C4-2B (cell line): ENCODE measurements at regions not wholly inside any gene's neighbourhood (a gene's known extent, or its start where the extent isn't known, plus 50 kb on each side); places are given as distances from the start of the nearest gene placed in this dataset.

Experiments used
- H3K27ac ChIP-seq: fragments of 450-650 bp; 2 replicates; pipeline ENCODE4 v1.5.1; 2017
- CTCF ChIP-seq: fragments of 450-650 bp; conservative IDR thresholded peaks from 2 replicates; pipeline ENCODE4 v1.5.1; 2017; ENCODE audit warnings: mild to moderate bottlenecking
- ZFX ChIP-seq: fragments of 450-650 bp; IDR thresholded peaks from 2 replicates; pipeline ENCODE4 v1.6.1; 2017

- no peak for TF ChIP-seq CTCF
Observed at GRCh38 chr2:238696331-238696730, 151.6 kb upstream of the TWIST2 start.

GRCh38 chr2:238696786-238697185 lies 151.1 kb upstream of the TWIST2 start:
- no peak for TF ChIP-seq ZFX
- TF ChIP-seq CTCF = no peak
- no peak overlapping the region; the same call in 1 of the 2 replicates for H3K27ac ChIP-seq

More at GRCh38 chr2:238696331-238696730, 151.6 kb upstream of the TWIST2 start:
- H3K27ac ChIP-seq = peak overlapping the region; percentile 56

GRCh38 chr2:238697193-238698071 lies 150.5 kb upstream of the TWIST2 start:
- no peak for TF ChIP-seq ZFX
- no peak for TF ChIP-seq CTCF
- H3K27ac ChIP-seq = no peak overlapping the region

- H3K27ac ChIP-seq = no peak overlapping the region
- TF ChIP-seq ZFX = no peak
- TF ChIP-seq CTCF = no peak
Observed at GRCh38 chr2:238698072-238698352, 149.9 kb upstream of the TWIST2 start.

- H3K27ac ChIP-seq = no peak overlapping the region
- no peak for TF ChIP-seq ZFX
- no peak for TF ChIP-seq CTCF
Observed at GRCh38 chr2:238698451-238699306, 149.2 kb upstream of the TWIST2 start.

GRCh38 chr2:238699307-238700116 lies 148.4 kb upstream of the TWIST2 start:
- TF ChIP-seq CTCF (no peak), ZFX (no peak)
- H3K27ac ChIP-seq = no peak overlapping the region
